ENCODE measurements at regions not wholly inside any gene's neighbourhood (a gene's known extent, or its start where the extent isn't known, plus 50 kb on each side); places are given as distances from the start of the nearest gene placed in this dataset.

DNA sequence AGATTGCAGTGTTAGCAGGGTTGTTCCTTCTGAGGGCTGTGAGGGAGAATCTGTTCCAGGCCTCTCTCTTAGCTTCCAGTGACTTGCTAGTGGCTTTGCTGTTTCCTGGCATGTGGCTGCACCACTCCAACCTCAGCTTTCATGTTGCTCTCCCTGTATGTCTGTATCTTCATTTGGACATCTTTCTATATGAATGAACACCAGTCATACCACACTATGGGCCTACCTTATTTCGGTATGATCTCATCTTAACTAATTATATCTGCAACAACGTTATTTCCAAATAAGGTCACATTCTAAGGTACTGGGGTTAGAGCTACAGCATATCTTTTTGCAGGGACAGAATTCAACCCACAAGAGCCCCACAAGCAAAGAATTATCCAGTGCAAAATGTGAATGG, 356.7 kb upstream of the UMPS start:
- TF ChIP-seq, protein P1, sequence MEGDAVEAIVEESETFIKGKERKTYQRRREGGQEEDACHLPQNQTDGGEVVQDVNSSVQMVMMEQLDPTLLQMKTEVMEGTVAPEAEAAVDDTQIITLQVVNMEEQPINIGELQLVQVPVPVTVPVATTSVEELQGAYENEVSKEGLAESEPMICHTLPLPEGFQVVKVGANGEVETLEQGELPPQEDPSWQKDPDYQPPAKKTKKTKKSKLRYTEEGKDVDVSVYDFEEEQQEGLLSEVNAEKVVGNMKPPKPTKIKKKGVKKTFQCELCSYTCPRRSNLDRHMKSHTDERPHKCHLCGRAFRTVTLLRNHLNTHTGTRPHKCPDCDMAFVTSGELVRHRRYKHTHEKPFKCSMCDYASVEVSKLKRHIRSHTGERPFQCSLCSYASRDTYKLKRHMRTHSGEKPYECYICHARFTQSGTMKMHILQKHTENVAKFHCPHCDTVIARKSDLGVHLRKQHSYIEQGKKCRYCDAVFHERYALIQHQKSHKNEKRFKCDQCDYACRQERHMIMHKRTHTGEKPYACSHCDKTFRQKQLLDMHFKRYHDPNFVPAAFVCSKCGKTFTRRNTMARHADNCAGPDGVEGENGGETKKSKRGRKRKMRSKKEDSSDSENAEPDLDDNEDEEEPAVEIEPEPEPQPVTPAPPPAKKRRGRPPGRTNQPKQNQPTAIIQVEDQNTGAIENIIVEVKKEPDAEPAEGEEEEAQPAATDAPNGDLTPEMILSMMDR (IDR thresholded peaks at IDR 0.05): no peak
- no peak for TF ChIP-seq POLR2AphosphoS5 (IDR thresholded peaks at IDR 0.05)
